ENCODE measurements at regions not wholly inside any gene's neighbourhood (a gene's known extent, or its start where the extent isn't known, plus 50 kb on each side); places are given as distances from the start of the nearest gene placed in this dataset.

DNA sequence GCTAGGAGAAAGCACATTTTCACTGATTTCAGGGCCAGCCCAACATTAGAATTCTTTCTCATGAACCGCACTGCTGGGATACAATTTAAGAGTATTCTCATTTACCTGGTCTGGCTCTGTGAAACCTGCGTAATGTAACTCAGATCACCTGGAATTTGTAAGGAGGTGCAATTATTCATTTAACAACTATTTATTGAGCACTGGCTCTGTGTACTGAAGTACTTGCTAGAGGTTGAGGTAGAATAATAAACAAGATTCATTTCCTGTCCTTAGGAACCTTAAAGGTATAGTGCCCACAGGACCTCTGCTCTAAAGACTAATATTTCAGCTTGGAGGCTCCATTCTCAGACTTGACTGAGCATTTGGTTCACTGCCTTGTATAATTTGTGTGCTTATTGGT lies 242.2 kb upstream of the ZPLD1 start:
- TF ChIP-seq CTCF (IDR thresholded peaks at IDR 0.05; ENCODE audit: borderline replicate concordance, extremely low read depth, low read length, poor library complexity, severe bottlenecking) (no peak), EZH2 (IDR thresholded peaks at IDR 0.05; ENCODE audit: borderline replicate concordance, low read depth, low read length, severe bottlenecking) (no peak)

Measured in DND-41 (cell line).